ENCODE measurements at regions not wholly inside any gene's neighbourhood (a gene's known extent, or its start where the extent isn't known, plus 50 kb on each side); places are given as distances from the start of the nearest gene placed in this dataset.

- Histone ChIP-seq H4K8ac (ENCODE audit: low read depth in 2 of 2, low read length in 2 of 2) (no peak overlapping the region), H3K27ac (ENCODE audit: insufficient read depth, low read length) (no peak overlapping the region), H3K9ac (ENCODE audit: low read depth, low read length) (no peak overlapping the region), H2AK9ac (replicated peaks; ENCODE audit: low read depth, low read length, poor library complexity) (no peak overlapping the region), H3K4me2 (ENCODE audit: low read depth, low read length) (no peak overlapping the region), H3K4me3 (ENCODE audit: insufficient read depth, low read depth, low read length) (no peak overlapping the region), H2BK15ac (ENCODE audit: low read depth, low read length) (no peak overlapping the region), H4K20me1 (ENCODE audit: insufficient read depth, low read length) (no peaks in the 10 kb centered on the region), H2AFZ (replicated peaks; ENCODE audit: low read length, poor library complexity) (no peak overlapping the region), H3K4me1 (ENCODE audit: control insufficient read depth, insufficient read depth, low read length) (no peaks in the 10 kb centered on the region), H3K79me1 (ENCODE audit: low read depth in 1 of 2, low read length in 2 of 2) (no peaks in the 10 kb centered on the region), H3K9me1 (ENCODE audit: insufficient read depth, low read length) (no peaks in the 10 kb centered on the region), H3K56ac (ENCODE audit: extremely low read depth, insufficient read depth, low read length) (no peak overlapping the region), H3K14ac (replicated peaks; ENCODE audit: low read depth, low read length) (no peak overlapping the region), H3K27me3 (ENCODE audit: control insufficient read depth, insufficient read depth, low read length) (no peaks in the 10 kb centered on the region), H2BK20ac (ENCODE audit: low read depth, low read length) (no peak overlapping the region), H4K91ac (ENCODE audit: insufficient read depth, low read depth, low read length) (no peak overlapping the region), H3K9me3 (ENCODE audit: control insufficient read depth, insufficient read depth, low read length) (peaks cover 51% of the 10 kb centered on the region), H2BK5ac (ENCODE audit: low read depth, low read length, poor library complexity, severe bottlenecking) (no peak overlapping the region), H3K36me3 (ENCODE audit: control insufficient read depth, insufficient read depth, low read length) (no peaks in the 10 kb centered on the region), H3K18ac (ENCODE audit: low read depth, low read length) (no peak overlapping the region), H2AK5ac (ENCODE audit: low read depth, low read length) (no peak overlapping the region), H3K4ac (ENCODE audit: low read depth, low read length) (no peak overlapping the region), H3K23ac (ENCODE audit: low read depth, low read length) (no peak overlapping the region), H4K5ac (ENCODE audit: low read depth, low read length) (no peak overlapping the region), H2BK120ac (ENCODE audit: low read depth, low read length) (no peak overlapping the region)
- ChIA-PET POLR2A (ENCODE audit: unreplicated experiment) (no interaction called here), CTCF (no interaction called here)
- intact Hi-C loops (cut with micrococcal nuclease) (no loop called here), in situ Hi-C loops (cut with MboI; ENCODE audit: low sequenced_read_pairs) (no loop called here), dilution Hi-C loops (cut with HindIII; ENCODE audit: low sequenced_read_pairs, unreplicated experiment) (no loop called here)
- DNase-seq (no peak), ATAC-seq (ENCODE audit: low read depth) (no peak)
- WGBS, 2 experiments (ENCODE audit: extremely low coverage in 2 of 2, insufficient read length in 1 of 2) = 40% methylated on average over 1 of the region's 20 CpGs; no CpG with 5 or more reads in 1 of the 2 experiments
- TF ChIP-seq, protein P1, sequence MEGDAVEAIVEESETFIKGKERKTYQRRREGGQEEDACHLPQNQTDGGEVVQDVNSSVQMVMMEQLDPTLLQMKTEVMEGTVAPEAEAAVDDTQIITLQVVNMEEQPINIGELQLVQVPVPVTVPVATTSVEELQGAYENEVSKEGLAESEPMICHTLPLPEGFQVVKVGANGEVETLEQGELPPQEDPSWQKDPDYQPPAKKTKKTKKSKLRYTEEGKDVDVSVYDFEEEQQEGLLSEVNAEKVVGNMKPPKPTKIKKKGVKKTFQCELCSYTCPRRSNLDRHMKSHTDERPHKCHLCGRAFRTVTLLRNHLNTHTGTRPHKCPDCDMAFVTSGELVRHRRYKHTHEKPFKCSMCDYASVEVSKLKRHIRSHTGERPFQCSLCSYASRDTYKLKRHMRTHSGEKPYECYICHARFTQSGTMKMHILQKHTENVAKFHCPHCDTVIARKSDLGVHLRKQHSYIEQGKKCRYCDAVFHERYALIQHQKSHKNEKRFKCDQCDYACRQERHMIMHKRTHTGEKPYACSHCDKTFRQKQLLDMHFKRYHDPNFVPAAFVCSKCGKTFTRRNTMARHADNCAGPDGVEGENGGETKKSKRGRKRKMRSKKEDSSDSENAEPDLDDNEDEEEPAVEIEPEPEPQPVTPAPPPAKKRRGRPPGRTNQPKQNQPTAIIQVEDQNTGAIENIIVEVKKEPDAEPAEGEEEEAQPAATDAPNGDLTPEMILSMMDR (conservative IDR thresholded peaks at IDR 0.05; ENCODE audit: low read depth, low read length) = no peak
- TF ChIP-seq MAZ (IDR thresholded peaks at IDR 0.05; ENCODE audit: borderline replicate concordance, low read depth, low read length) = no peak
- no peak for TF ChIP-seq MAFK (IDR thresholded peaks at IDR 0.05; ENCODE audit: low read depth, low read length)
- TF ChIP-seq, protein P2, sequence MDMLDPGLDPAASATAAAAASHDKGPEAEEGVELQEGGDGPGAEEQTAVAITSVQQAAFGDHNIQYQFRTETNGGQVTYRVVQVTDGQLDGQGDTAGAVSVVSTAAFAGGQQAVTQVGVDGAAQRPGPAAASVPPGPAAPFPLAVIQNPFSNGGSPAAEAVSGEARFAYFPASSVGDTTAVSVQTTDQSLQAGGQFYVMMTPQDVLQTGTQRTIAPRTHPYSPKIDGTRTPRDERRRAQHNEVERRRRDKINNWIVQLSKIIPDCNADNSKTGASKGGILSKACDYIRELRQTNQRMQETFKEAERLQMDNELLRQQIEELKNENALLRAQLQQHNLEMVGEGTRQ (IDR thresholded peaks at IDR 0.05; ENCODE audit: low read depth, low read length) = no peak
- no peak for TF ChIP-seq SMC3 (IDR thresholded peaks at IDR 0.05; ENCODE audit: low read depth, low read length)
- no peak for TF ChIP-seq CEBPB (IDR thresholded peaks at IDR 0.05; ENCODE audit: low read depth, low read length)
- TF ChIP-seq, protein P3, sequence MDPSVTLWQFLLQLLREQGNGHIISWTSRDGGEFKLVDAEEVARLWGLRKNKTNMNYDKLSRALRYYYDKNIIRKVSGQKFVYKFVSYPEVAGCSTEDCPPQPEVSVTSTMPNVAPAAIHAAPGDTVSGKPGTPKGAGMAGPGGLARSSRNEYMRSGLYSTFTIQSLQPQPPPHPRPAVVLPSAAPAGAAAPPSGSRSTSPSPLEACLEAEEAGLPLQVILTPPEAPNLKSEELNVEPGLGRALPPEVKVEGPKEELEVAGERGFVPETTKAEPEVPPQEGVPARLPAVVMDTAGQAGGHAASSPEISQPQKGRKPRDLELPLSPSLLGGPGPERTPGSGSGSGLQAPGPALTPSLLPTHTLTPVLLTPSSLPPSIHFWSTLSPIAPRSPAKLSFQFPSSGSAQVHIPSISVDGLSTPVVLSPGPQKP (IDR thresholded peaks at IDR 0.05; ENCODE audit: borderline replicate concordance, low read depth, low read length) = no peak
- TF ChIP-seq RAD21 (IDR thresholded peaks at IDR 0.05; ENCODE audit: low read length) = no peak
- TF ChIP-seq NFE2L2 (IDR thresholded peaks at IDR 0.05; ENCODE audit: low read depth, low read length) = no peak
- no peak for TF ChIP-seq FOS (IDR thresholded peaks at IDR 0.05; ENCODE audit: low read depth, low read length)
- no peak for TF ChIP-seq BHLHE40 (IDR thresholded peaks at IDR 0.05; ENCODE audit: low read depth, low read length)
- TF ChIP-seq RFX5 (IDR thresholded peaks at IDR 0.05; ENCODE audit: low read depth, low read length) = no peak
- no TSS peak for BruUV-seq (replicated peaks)
Measured at GRCh38 chr9:135269912-135270830, 182.7 kb downstream of the OLFM1 start.

Data from IMR-90 (cell line).